A549 (cell line): ENCODE measurements at regions not wholly inside any gene's neighbourhood (a gene's known extent, or its start where the extent isn't known, plus 50 kb on each side); places are given as distances from the start of the nearest gene placed in this dataset.

Experiments
- MAX ChIP-seq: IDR thresholded peaks from 2 replicates; pipeline ENCODE4 v1.6.1; 2012
- TF ChIP-seq, protein P1 (sequence below): fragments of >200 bp; sonication (Bioruptor Twin); formaldehyde crosslinking; IDR thresholded peaks from 3 replicates; pipeline ENCODE4 v1.5.1; 2016

GRCh38 chr6:100946021-100946540 lies 65.0 kb upstream of the ASCC3 start:
- TF ChIP-seq, protein P1, sequence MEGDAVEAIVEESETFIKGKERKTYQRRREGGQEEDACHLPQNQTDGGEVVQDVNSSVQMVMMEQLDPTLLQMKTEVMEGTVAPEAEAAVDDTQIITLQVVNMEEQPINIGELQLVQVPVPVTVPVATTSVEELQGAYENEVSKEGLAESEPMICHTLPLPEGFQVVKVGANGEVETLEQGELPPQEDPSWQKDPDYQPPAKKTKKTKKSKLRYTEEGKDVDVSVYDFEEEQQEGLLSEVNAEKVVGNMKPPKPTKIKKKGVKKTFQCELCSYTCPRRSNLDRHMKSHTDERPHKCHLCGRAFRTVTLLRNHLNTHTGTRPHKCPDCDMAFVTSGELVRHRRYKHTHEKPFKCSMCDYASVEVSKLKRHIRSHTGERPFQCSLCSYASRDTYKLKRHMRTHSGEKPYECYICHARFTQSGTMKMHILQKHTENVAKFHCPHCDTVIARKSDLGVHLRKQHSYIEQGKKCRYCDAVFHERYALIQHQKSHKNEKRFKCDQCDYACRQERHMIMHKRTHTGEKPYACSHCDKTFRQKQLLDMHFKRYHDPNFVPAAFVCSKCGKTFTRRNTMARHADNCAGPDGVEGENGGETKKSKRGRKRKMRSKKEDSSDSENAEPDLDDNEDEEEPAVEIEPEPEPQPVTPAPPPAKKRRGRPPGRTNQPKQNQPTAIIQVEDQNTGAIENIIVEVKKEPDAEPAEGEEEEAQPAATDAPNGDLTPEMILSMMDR, result no peak
- TF ChIP-seq MAX, result no peak
